ENCODE measurements at regions not wholly inside any gene's neighbourhood (a gene's known extent, or its start where the extent isn't known, plus 50 kb on each side); places are given as distances from the start of the nearest gene placed in this dataset.

DNA sequence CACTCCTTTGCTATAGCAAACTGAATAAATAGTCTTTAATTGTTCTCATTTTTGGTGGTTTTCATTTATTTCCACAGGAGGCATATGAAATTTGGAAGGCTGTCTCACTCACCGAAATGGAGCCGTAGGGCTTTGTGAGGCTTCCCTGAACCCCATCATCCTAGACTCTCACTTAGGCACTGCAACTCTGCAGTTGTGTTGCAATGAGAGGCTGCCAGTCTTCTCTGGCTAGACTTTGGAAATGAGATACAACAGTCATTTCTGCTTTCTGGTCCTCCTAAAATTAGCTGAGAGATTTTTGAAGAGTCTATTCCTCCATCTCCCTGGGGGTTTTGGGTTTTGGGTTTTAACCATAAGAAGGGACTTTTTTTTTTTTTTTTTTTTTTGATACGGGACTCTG is 146.5 kb downstream of the SH3BGRL start:
- TF ChIP-seq ZFX (IDR thresholded peaks at IDR 0.05; ENCODE audit: borderline replicate concordance): no peak
- TF ChIP-seq, protein P1, sequence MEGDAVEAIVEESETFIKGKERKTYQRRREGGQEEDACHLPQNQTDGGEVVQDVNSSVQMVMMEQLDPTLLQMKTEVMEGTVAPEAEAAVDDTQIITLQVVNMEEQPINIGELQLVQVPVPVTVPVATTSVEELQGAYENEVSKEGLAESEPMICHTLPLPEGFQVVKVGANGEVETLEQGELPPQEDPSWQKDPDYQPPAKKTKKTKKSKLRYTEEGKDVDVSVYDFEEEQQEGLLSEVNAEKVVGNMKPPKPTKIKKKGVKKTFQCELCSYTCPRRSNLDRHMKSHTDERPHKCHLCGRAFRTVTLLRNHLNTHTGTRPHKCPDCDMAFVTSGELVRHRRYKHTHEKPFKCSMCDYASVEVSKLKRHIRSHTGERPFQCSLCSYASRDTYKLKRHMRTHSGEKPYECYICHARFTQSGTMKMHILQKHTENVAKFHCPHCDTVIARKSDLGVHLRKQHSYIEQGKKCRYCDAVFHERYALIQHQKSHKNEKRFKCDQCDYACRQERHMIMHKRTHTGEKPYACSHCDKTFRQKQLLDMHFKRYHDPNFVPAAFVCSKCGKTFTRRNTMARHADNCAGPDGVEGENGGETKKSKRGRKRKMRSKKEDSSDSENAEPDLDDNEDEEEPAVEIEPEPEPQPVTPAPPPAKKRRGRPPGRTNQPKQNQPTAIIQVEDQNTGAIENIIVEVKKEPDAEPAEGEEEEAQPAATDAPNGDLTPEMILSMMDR (IDR thresholded peaks at IDR 0.05): no peak
- H3K27ac ChIP-seq: no peak overlapping the region

DNA sequence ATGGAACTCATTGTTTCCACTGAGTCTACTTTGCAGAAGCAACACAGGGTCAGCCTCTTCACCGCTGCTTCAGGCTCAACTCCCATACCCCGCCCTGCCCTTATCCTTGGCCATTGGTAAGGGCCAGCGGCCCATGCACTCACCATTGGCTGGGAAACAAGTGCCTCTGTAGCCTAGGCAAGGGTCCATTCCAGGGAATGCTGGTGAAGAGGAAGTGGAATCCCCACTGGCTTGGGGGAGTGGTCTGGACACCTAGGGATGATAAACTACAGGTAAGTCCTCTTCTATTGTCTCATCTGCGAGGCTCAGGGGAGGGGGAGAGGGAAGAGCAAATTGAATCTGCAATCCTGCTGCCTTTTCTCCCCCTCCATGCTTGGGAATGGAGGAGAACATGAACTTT is 153.1 kb downstream of the SH3BGRL start:
- H3K27ac ChIP-seq: no peak overlapping the region
- TF ChIP-seq ZFX (IDR thresholded peaks at IDR 0.05; ENCODE audit: borderline replicate concordance): no peak
- TF ChIP-seq, protein P1 (IDR thresholded peaks at IDR 0.05): no peak

DNA sequence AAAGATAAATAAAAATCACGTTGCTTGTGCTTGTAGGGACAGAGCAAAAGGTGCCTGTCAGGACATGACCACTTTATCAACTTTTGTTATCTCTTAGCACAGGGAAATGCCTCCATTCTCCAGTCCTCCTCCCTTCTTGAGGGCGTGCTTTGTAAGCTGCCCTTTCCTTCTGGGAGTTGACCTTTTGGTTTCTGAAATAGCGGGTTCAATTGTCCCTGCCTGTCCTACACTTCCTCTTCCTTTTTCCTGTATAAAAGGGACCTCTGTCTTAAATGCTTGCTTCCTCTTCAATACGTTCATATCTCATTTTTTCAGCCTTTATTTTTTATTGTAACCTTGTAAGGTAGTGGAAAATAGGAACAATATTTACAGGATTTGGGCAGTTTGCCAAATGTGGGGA is 153.5 kb downstream of the SH3BGRL start:
- TF ChIP-seq ZFX (IDR thresholded peaks at IDR 0.05; ENCODE audit: borderline replicate concordance): no peak
- TF ChIP-seq, protein P1 (IDR thresholded peaks at IDR 0.05): no peak

DNA sequence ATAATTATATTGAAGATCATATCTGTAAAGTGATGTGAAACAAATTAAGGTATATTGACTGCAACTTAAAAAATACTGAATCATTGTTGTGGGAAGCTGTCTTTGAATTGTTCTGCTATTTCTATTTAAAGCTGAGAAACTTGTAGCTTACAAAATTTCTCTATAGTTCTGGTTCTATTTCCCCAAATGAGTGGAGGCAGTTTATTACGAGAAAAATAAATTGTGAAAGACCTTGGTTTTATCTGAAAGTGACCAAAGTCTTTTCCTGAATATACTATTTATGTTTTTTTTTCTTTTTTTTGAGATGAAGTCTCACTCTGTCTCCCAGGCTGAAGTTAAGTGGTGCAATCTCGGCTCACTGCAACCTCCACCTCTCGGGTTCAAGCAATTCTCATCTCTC is 165.4 kb downstream of the SH3BGRL start:
- TF ChIP-seq ZFX (IDR thresholded peaks at IDR 0.05; ENCODE audit: borderline replicate concordance): no peak
- TF ChIP-seq, protein P1 (IDR thresholded peaks at IDR 0.05): no peak
- H3K27ac ChIP-seq: no peak overlapping the region

More for the DNA sequence above, 153.5 kb downstream of the SH3BGRL start:
- no peak overlapping the region for H3K27ac ChIP-seq

DNA sequence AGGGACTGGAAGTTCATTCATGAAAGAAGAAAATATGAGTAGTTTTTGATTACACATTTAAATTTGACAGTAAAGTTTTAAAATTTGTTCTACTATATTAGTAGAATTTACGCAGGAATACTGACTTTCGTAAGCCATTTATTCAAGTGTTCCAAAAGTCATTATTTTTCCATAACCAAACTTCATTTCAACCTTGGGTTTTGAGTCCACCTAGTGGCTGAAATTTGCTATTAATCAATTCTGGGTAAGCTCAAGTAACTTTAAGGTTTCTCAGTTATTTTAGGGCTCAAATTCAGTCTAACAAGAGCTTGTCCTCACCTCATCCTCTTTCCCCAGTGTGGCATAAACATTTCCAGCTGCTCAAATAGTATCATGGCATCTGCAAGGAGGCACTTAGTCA is 175.4 kb downstream of the SH3BGRL start:
- H3K27ac ChIP-seq: no peak overlapping the region
- TF ChIP-seq, protein P1 (IDR thresholded peaks at IDR 0.05): peak; percentile 50
- TF ChIP-seq ZFX (IDR thresholded peaks at IDR 0.05; ENCODE audit: borderline replicate concordance): no peak

DNA sequence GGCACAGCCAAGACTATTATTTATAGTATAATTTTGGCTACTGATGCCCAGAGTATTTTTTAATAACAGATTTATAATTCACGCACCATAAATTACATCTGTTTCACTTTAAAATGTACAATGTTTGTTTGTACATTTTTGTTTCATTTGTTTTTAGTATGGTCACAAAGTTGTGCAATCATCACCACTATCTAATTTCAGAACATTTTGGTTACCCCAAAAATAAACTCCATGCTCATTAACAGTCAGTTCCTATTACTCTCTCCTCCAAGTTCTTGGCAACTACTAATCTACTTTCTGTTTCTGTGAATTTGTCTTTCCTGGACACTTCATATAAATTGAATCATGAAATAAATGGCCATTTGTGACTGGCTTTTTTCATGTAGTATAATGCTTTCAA is 176.7 kb downstream of the SH3BGRL start:
- TF ChIP-seq ZFX (IDR thresholded peaks at IDR 0.05; ENCODE audit: borderline replicate concordance): no peak
- TF ChIP-seq, protein P1 (IDR thresholded peaks at IDR 0.05): no peak
- H3K27ac ChIP-seq: no peak overlapping the region

DNA sequence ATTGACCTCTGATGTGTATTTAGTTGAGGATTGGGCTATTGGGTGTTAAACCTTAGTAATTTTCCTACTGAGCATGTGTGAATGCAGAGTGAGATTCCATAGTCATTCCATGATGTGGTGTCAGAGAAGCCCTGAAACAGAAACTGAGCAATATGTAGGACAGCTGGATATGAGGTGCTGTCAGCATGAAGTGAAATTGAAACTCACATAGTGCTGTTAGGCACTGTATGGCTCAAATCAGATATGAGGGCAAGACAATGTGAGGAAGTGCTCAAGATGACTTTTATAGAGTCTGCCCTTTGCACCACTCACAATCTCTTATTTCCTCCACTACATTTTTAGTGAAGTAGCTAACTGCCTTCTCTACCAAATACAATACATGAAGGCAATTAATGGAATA is 188.3 kb downstream of the SH3BGRL start:
- TF ChIP-seq, protein P1 (IDR thresholded peaks at IDR 0.05): no peak
- no peak for TF ChIP-seq ZFX (IDR thresholded peaks at IDR 0.05; ENCODE audit: borderline replicate concordance)
- H3K27ac ChIP-seq: no peak overlapping the region

Data from 22Rv1 (cell line).